ENCODE measurements at regions not wholly inside any gene's neighbourhood (a gene's known extent, or its start where the extent isn't known, plus 50 kb on each side); places are given as distances from the start of the nearest gene placed in this dataset.

DNA sequence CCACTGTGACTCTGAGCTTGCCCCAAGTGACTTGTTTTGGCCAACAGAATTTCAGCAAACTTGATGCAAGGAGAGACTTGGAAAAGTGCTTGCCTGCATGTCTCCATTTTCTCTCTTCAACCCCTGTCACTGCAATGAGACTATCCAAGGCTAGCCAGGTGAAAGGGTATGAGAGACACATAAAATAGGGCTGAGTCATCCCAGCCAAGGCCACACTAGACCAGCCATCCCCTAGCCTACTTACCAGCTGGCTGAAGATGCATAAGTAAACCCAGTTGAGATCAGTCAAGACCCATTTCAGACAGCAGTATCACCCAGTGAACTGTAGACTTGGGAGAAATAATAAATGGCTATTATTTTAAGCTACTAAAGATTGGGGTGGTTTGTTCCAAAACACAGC, 52.9 kb upstream of the VLDLR start:
- Histone ChIP-seq H3K79me2 (ENCODE audit: control insufficient read depth, insufficient read depth, low read length, unreplicated experiment) (no peaks in the 10 kb centered on the region), H3K27ac (ENCODE audit: low read depth, low read length) (no peak overlapping the region), H3K36me3 (ENCODE audit: insufficient read depth, low read length) (no peaks in the 10 kb centered on the region), H2AFZ (ENCODE audit: low read length, unreplicated experiment) (no peak overlapping the region), H3K27me3 (ENCODE audit: insufficient read depth, low read length) (no peaks in the 10 kb centered on the region), H3K4me3 (ENCODE audit: low read depth, low read length) (no peak overlapping the region), H3K4me1 (ENCODE audit: control insufficient read depth, insufficient read depth, low read length, unreplicated experiment) (peaks cover 13% of the 10 kb centered on the region)

DNA sequence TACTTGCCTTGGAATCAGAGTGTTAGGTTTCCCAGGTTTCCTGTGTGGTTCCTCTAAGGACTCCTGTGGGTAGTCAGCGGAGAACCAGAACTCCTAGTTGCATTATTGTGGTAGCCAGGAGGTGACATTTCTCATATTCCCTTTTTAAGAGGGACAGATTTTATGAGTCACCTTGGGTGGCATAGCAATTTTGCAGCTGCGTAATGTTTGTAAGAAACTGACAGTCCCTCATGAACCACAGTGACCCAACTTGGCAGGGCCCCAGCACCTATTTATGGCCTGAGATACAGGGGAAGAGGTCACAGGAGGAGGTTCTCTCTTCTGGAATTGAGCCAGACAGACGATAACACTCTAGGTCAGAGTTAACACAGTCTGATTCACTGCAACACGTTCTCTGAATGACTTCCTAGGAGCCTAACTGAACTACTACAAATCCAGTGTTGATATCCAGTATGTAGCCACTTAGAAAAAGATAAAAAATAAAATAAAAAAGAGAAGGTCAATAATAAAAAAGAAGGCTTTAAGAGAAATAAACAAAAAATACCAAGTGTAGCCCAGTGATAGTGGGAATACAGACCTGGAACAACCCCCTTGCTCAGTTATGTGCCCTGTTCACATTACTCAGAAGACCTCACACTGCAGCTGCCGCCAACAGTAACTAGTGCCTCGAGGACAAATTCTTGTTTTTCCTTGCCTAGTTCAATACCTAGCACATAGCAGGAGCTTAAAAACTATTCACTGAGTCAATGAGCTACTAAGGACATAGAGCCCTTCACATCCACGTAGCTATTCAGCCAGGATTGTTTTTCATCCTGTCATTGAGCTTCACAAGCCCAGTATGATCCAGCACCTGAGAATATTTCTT, 50.7 kb upstream of the VLDLR start:
- Histone ChIP-seq H3K4me1 (ENCODE audit: control insufficient read depth, insufficient read depth, low read length, unreplicated experiment) (peaks cover 13% of the 10 kb centered on the region), H2AFZ (ENCODE audit: low read length, unreplicated experiment) (no peak overlapping the region), H3K79me2 (ENCODE audit: control insufficient read depth, insufficient read depth, low read length, unreplicated experiment) (no peaks in the 10 kb centered on the region), H3K27ac (ENCODE audit: low read depth, low read length) (no peak overlapping the region), H3K4me3 (ENCODE audit: low read depth, low read length) (no peak overlapping the region), H3K27me3 (ENCODE audit: insufficient read depth, low read length) (no peaks in the 10 kb centered on the region), H3K36me3 (ENCODE audit: insufficient read depth, low read length) (no peaks in the 10 kb centered on the region)

Measured in ACC112 (cell line).